NCI-H128 (cell line): ENCODE measurements at regions not wholly inside any gene's neighbourhood (a gene's known extent, or its start where the extent isn't known, plus 50 kb on each side); places are given as distances from the start of the nearest gene placed in this dataset.
"Not testable (repeated sequence)": the region's sequence is repeated elsewhere in the genome, so short reads cannot be mapped to it uniquely, and the experiment has no call there.

Source experiments
- DNase-seq: peaks from one replicate; lab custom pipeline; 2025; ENCODE audit not compliant: unreplicated experiment; lab: John Stamatoyannopoulos, UW

DNA sequence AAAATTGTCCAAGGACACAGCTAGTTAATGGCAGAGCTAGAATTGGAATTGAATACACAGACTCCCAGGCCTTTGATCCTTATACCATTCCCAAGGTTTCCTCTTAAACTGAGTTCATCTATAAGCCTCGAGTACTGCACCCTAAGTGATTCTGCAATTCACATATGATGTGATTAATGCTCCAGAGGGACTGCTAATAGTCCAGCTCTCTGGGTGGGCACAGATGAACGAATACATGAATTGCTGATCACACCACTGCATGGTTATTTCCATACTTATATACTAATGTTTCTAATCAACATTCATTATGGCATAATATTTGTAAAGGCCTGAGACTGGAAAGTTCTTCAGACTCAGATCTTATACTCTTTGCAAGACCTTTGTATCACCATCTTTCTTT lies 101.8 kb downstream of the NUFIP1 start:
- no peak for DNase-seq

- DNase-seq, result no peak
These were observed 105.1 kb downstream of the NUFIP1 start for GRCh38 chr13:44884076-44884729.

DNA sequence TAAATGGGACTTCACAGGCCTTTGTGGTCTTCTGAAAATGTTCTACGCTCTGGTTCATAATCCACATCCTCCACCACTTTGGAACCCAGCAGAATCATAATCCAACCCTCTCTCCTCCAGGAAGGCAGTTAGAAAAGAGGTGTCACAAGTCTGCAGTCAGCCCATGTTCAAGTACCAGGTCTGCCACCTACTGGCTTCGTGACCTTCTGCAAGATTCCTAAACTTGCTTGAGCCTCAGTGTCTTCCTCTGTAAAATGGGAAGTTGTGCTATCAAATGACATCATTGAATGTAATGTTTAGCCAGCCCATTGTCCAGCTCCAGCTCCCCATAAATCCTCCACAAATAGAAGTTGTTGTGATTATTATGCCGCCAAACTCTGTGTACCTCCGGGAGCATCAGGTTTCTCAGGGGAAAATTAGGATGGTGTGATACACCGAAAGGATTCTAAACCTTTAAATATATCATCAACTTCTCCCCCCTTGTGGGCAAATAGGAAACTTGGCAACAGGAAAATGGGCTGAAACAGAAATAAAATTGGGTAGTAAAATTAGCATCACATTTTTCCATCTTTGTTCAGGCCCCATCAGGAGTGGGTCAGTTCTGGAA lies 109.7 kb downstream of the NUFIP1 start:
- no peak for DNase-seq

GRCh38 chr13:44876782-44877324 lies 112.4 kb downstream of the NUFIP1 start:
- no peak for DNase-seq

GRCh38 chr13:44874886-44875630 lies 114.2 kb downstream of the NUFIP1 start:
- DNase-seq, result no peak

GRCh38 chr13:44874176-44874575 lies 115.1 kb downstream of the NUFIP1 start:
- DNase-seq, result no peak

DNA sequence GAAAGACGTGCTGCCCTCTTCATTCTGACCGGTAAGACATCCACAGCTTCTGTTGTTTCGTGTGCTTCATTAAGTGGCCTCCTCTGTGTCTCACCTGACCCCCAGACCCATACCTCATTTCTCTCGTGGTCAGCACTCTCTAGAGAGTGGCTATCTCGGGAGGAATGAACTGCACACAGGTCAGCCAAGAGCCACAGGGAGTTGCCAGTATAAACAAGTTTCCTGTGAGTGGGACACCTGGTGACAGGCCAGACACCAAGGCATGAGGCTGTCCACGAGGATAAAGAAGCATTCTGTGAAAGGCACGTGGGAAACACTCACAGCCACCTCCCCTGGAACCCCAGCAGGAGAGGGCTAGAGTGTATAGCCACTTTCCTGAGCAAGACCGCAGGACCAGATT lies 115.8 kb downstream of the NUFIP1 start:
- no peak for DNase-seq

DNA sequence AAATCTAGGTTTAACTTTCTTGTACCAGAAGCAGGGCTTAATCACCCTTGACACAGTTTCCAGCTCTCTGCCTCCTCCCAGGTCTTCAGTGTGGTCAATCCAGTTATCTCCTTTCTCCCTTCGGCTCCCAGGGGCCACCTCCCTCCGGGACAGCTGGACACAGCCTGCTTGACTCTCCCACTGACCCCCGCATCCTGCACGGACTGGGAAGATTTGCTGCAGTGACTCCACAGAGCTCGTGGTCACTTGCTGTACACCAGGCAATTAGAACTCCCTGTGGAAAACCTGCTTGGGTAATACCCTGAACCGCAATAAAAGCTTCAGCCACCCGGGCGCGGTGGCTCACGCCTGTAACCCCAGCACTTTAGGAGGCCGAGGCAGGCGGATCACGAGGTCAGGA lies 116.5 kb downstream of the NUFIP1 start:
- no peak for DNase-seq

GRCh38 chr13:44870456-44870929 lies 118.8 kb downstream of the NUFIP1 start:
- no peak for DNase-seq

DNA sequence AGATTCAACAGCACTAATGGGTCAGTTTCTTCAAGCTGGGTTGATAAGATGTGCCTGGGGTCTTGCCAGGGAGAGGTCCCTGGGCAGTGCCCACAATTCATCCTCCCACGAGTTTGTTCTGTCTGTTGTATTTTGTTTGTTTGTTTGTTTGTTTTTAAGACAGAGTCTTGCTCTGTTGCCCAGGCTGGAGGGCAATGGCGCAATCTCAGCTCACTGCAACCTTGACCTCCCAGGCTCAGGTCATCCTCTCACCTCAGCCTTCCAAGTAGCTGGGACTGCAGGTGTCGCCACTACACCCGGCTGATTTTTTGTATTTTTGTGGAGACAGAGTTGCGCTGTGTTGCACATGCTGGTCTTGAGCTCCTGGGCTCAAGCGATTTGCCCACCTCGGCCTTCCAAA lies 120.1 kb downstream of the NUFIP1 start:
- no peak for DNase-seq

DNA sequence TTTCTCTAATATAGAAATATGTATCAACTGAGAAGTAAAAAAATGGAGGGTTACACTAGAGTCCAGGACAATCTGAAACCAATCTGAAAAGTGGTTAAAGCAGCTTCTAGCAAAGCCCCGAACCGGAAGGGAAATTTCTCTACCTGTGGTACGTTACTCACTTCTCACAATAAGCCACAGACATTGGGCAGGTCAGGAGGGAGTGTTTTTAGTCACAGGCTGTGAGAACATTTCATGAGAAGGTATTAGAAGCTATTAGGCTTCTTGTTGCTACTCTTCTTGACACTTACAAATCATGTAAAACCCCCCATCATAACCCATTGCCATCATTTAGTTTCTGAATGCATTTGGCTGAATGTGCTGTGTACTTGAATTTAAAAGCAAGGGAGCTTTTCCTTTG lies 120.9 kb downstream of the NUFIP1 start:
- DNase-seq, result no peak

GRCh38 chr13:44867825-44868224 lies 121.4 kb downstream of the NUFIP1 start:
- no peak for DNase-seq

GRCh38 chr13:44866411-44866911 lies 122.8 kb downstream of the NUFIP1 start:
- DNase-seq, result no peak

- no peak for DNase-seq
These were observed 123.4 kb downstream of the NUFIP1 start for GRCh38 chr13:44865722-44866410.

DNA sequence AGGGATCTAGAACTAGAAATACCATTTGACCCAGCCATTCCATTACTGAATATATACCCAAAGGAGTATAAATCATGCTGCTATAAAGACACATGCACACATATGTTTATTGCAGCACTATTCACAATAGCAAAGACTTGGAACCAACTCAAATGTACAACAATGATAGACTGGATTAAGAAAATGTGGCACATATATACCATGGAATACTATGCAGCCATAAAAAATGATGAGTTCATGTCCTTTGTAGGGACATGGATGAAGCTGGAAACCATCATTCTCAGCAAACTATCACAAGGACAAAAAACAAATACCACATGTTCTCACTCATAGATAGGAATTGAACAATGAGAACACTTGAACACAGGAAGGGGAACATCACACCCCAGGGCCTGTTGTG lies 125.6 kb downstream of the NUFIP1 start:
- not testable (repeated sequence) for DNase-seq

DNA sequence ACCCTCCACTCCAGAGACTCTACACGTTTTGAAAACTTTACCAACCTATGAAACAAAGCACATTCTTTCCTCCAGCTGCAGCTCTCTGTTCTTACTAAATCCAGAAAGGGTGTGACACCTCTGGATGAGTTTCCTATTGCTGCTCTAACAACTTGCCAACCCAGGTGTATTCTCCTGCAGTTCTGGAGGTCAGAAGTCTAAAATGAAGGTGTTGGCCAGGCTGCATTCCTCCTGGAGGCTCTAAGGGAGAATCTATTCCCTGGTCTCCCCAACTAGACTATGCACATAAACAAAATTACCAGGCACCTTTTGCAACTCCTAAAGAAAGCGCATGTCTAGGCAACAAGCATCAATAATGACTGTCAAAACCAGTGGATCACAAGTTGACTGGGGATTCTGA lies 128.8 kb downstream of the NUFIP1 start:
- no peak for DNase-seq

DNA sequence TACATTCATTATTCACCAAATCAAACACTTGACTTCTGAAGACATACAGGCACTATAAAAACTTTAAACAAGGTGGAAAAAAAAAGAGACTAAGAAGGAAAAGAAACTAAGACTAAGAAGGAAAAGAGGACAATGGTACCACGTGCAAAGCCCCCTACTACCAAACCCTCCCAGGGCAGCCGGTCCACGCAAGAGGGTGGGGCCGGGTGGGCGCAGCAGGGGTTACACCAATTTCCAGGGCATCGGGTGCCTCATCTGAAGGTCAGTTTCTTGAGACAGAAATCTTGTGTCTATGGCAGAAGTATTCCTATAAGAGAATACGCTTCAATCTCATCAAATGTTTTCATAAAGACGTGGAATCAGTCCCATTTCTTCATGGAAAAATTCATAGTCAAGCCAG lies 131.5 kb downstream of the NUFIP1 start:
- DNase-seq, result no peak

GRCh38 chr13:44857061-44857460 lies 132.2 kb downstream of the NUFIP1 start:
- DNase-seq, result no peak

DNA sequence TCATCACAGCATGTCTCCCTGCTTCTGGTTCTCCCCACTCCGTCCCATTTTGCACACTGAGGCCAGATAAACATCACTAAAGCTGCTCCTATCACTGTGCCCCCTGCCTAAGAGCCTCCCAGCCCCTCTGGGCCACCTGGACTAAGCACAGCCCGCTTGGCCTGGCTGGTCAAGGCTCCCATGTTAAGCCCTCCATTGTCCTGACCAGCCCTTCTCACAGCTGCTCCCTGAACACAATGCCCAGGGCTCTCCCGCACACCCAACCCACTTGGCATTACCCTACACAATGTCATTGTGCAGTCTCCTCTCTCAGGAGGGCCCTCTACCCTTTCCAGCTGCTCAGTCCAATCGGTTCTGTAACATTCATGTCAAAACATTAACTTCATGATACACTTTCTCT lies 133.4 kb downstream of the NUFIP1 start:
- no peak for DNase-seq

DNA sequence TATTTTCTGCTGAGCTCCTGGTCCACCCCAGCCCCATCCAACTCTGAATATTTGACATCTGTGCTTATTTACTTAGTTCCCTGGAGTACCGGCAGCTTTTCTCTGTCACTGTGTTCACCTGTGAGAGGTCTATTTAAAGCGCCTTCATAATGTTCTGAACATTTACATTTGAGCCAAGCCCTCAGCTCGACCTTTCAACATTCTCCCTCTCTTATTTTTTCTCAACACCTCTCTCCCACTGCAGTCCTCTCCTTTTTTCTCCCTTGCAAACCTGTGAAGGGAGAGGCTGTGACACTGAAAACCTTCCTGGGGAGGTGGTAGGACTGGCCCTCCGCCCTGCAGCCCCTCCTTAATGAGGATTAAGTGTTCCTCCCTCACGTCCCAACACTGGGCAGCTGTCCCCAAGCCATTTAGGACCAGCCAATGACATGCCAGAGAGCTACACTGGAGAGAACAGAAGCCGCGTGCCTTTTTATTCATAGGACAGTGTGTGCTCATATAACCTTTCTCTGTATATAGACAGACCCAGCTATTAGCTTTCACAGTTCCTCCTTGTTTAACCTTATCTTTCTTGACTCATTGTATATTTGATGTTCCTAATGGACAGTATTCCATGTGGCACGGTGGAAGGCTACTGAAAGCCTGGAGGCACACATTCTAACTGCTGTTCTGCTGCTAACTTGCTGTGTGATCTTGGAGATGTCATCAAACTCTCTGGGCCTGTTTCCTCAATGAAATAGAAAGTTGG lies 134.8 kb downstream of the NUFIP1 start:
- DNase-seq, result peak; percentile 44
